MM.1S (cell line): ENCODE measurements at regions not wholly inside any gene's neighbourhood (a gene's known extent, or its start where the extent isn't known, plus 50 kb on each side); places are given as distances from the start of the nearest gene placed in this dataset.

Experiments used
- EZH2 ChIP-seq: fragments of 300-600 bp; sonication (generic); optimal IDR thresholded peaks from 2 replicates; pipeline ENCODE3; 2017; ENCODE audit warnings: low read depth, mild to moderate bottlenecking, antibody characterized with exemption, low read length, mixed read lengths
- EZH2phosphoT487 ChIP-seq: fragments of 300-600 bp; sonication (generic); IDR thresholded peaks from 2 replicates; pipeline ENCODE4 v1.6.1; 2018; ENCODE audit warnings: antibody characterized with exemption, low read length
- TF ChIP-seq, protein P1 (sequence below): fragments of 300-600 bp; sonication (generic); IDR thresholded peaks from 2 replicates; pipeline ENCODE4 v1.5.1; 2016; ENCODE audit warnings: antibody characterized with exemption, low read length, mixed read lengths

DNA sequence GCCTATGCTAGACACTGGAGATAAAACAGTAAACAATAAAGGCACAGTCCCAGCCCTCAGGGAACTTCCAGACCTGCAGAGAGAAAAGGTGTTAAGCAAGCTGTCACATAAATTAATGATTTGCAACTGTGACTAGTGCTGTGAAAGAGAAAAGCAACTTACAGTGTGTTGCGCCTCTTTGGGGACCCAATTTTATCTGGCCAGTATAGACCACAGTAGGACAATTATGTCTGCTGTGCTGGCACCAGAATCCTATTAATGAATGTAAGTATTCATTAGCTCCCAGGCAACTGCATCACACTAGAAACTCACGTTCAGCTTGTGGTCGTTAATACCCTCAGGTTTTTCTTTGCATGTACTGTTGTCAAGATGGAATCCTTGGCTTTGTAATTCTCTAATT lies 55.3 kb upstream of the CHST9 start:
- TF ChIP-seq, protein P1, sequence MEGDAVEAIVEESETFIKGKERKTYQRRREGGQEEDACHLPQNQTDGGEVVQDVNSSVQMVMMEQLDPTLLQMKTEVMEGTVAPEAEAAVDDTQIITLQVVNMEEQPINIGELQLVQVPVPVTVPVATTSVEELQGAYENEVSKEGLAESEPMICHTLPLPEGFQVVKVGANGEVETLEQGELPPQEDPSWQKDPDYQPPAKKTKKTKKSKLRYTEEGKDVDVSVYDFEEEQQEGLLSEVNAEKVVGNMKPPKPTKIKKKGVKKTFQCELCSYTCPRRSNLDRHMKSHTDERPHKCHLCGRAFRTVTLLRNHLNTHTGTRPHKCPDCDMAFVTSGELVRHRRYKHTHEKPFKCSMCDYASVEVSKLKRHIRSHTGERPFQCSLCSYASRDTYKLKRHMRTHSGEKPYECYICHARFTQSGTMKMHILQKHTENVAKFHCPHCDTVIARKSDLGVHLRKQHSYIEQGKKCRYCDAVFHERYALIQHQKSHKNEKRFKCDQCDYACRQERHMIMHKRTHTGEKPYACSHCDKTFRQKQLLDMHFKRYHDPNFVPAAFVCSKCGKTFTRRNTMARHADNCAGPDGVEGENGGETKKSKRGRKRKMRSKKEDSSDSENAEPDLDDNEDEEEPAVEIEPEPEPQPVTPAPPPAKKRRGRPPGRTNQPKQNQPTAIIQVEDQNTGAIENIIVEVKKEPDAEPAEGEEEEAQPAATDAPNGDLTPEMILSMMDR: no peak
- TF ChIP-seq EZH2phosphoT487: no peak
- no peak for TF ChIP-seq EZH2
